AG04450 (cell line): ENCODE measurements at regions not wholly inside any gene's neighbourhood (a gene's known extent, or its start where the extent isn't known, plus 50 kb on each side); places are given as distances from the start of the nearest gene placed in this dataset.

Experiments used
- CTCF ChIA-PET: fragments of 300-600, 350-600 bp; formaldehyde crosslinking; extraction: SDS; loops from one replicate; lab custom pipeline; 2022; ENCODE audit warnings: antibody characterized with exemption, inconsistent platforms; lab: Charles Lee
- POLR2A ChIA-PET: fragments of 350-600 bp; formaldehyde crosslinking; extraction: SDS; loops from one replicate; lab custom pipeline; 2021; ENCODE audit warnings: antibody characterized with exemption, inconsistent platforms; lab: Yijun Ruan, JAX
- DNase-seq: peaks from one replicate; pipeline ENCODE4 v3.0.0-alpha.2; 2011; ENCODE audit warnings: low read depth, low spot score
- H3K27ac ChIP-seq: one replicate; pipeline ENCODE4 v1.5.1; 2012; ENCODE audit warnings: low read depth, low read length, control low read depth
- H3K27me3 ChIP-seq: one replicate; pipeline ENCODE4 v1.6.0; 2012; ENCODE audit warnings: low read length; ENCODE audit not compliant: control insufficient read depth, insufficient read depth
- H3K4me3 ChIP-seq: 2 replicates; pipeline ENCODE4 v1.5.1; 2011; ENCODE audit warnings: mild to moderate bottlenecking, low read depth, low read length, control low read depth
- H3K9me3 ChIP-seq: 2 replicates; pipeline ENCODE4 v1.5.1; 2012; ENCODE audit warnings: low read length; ENCODE audit not compliant: control insufficient read depth, insufficient read depth
- TF ChIP-seq, protein P1 (sequence below): IDR thresholded peaks from 2 replicates; pipeline ENCODE4 v1.5.1; 2011; ENCODE audit warnings: low read depth, low read length, control low read depth, inconsistent platforms

DNA sequence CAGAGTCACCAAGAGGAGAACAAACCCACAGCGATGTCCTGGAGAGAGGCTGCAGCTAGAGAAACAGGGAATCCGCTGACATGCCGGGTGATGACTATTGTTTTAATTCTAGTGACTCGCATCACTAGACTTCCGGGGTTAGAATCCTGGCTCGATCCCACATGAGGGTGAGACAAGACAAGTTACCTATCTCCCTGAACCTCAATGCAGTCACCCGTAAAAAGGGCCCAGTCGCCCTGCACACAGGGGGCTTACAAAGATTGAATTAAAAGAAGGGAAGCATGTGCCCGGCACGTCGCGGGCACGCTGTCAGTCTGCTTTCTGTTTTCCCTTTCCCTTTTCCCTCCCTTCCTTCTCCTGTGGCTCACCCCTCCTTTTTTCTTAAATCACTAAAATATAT is 212.9 kb upstream of the FOXF1 start:
- ChIA-PET CTCF (no interaction called here), POLR2A (interaction anchor here (0.9 to 1.2 kb wide), 2 partner anchors 23 to 74 kb away, joined by 3 read pairs; no protein-coding TSS in a partner anchor)
- Histone ChIP-seq H3K27ac (peak overlapping the region; percentile 90), H3K27me3 (no peaks in the 10 kb centered on the region), H3K9me3 (no peaks in the 10 kb centered on the region), H3K4me3 (no peak overlapping the region)
- DNase-seq: no peak
- TF ChIP-seq, protein P1, sequence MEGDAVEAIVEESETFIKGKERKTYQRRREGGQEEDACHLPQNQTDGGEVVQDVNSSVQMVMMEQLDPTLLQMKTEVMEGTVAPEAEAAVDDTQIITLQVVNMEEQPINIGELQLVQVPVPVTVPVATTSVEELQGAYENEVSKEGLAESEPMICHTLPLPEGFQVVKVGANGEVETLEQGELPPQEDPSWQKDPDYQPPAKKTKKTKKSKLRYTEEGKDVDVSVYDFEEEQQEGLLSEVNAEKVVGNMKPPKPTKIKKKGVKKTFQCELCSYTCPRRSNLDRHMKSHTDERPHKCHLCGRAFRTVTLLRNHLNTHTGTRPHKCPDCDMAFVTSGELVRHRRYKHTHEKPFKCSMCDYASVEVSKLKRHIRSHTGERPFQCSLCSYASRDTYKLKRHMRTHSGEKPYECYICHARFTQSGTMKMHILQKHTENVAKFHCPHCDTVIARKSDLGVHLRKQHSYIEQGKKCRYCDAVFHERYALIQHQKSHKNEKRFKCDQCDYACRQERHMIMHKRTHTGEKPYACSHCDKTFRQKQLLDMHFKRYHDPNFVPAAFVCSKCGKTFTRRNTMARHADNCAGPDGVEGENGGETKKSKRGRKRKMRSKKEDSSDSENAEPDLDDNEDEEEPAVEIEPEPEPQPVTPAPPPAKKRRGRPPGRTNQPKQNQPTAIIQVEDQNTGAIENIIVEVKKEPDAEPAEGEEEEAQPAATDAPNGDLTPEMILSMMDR: no peak

DNA sequence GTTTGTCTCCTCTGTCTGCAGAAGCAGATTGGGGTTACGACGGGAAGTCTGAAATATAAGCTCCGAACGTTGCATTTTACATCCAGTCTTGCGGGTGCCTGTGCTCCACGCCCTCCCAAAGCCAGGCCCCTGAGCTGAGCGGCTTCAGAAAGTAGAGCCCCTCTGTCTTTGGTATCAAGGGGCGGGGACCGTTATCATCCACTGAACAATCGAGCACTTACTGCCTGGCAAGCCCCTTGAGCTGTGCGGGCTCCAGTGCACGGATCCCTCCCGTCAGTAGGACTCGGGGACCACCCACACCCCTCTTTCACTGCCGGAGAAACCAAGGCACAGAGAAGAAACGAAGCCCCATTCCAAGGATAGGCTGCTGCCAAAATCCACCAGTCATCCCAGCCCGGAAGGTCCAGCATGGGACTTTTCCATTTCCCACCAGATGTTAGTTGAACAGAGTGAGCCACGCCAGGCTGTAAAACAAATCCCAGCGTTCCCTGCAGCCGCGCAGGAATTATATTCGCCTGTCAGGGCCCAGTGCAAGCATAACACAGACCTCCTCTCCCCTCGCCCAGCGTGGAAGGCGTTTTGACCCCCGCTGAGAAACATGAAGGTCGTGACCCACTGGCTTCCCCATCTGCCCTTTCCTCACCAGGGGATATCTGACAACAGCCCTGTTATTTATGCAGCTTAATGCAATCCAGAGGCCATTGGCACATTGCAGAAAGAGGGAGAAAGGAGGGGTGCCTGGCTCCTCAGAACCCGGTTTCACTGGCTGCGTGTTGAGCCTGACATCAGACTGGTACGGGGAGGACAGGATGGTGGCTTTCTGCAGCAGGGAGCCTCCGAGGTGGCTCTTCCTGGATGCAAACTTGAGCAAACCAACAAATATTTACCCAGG is 212.2 kb upstream of the FOXF1 start:
- Histone ChIP-seq H3K27ac (peak overlapping the region; percentile 90), H3K9me3 (no peaks in the 10 kb centered on the region), H3K27me3 (no peaks in the 10 kb centered on the region), H3K4me3 (peak overlapping the region; percentile 7; the same call in 1 of the 2 replicates)
- TF ChIP-seq, protein P1: no peak
- ChIA-PET CTCF (no interaction called here), POLR2A (interaction anchor here (0.8 to 1.4 kb wide), 7 partner anchors 23 to 211 kb away, joined by 3 to 6 read pairs (median 3); no protein-coding TSS in a partner anchor)
- no peak for DNase-seq

DNA sequence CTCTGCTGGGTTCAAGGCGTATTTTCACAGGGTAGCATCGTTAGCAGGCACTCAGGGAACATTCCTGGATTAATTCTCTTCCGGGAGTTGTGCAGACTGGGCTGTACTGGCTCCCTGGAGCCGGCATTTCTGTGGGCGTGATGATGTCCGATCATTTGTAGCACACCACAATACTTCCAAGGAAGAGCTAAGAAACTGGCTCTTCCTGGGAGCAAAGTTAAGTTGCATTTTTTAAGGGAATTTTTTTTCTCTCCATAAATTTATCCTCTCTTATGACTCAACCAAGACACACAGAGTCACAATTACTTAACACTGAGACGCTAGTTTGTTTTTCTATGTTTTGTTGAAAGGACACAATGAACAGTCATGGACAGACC is 211.6 kb upstream of the FOXF1 start:
- peak overlapping the region; percentile 90 for H3K27ac ChIP-seq
- no peak overlapping the region for H3K4me3 ChIP-seq
- CTCF ChIA-PET: no interaction called here
- POLR2A ChIA-PET: interaction anchor here (0.8 to 1.4 kb wide), 5 partner anchors 47 to 210 kb away, joined by 3 to 6 read pairs (median 3); no protein-coding TSS in a partner anchor
- TF ChIP-seq, protein P1: no peak
- H3K9me3 ChIP-seq: no peaks in the 10 kb centered on the region
- no peaks in the 10 kb centered on the region for H3K27me3 ChIP-seq
- no peak for DNase-seq

DNA sequence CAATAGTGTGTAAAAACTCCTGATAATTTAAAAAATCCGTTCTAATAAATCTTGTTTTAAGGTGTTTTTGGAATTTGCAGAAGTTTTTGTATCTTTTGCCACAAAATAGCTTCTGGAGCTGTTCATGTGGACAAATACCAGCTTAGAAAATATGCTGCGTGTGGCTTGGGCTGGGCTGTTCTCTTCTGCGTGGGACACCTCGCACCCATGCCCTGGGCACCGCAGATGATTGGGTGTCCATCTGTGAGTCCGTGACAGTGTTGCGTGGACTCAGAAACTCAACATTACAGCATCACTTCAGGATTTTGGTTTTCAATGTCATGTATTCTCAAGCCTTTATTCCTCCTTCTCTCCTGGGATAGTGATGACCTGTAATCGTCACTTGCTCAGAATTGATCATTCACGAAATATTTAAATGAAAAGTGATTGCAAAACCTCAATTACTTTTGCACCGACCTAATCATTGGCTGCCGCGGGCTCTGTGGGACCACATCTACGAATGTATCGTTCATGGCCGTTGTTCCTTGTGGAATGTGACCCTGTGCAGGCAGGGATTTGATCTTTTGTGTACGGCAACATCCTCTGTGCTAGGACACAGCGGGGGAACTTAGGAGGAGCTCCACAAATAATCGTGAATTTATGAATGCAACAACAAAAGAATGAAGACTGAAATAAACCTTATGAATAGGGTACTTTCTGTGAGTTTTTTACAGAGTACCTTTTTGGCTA is 210.3 kb upstream of the FOXF1 start:
- ChIA-PET CTCF (no interaction called here), POLR2A (interaction anchor here (0.7 to 1.4 kb wide), 3 partner anchors 15 to 77 kb away, joined by 3 to 6 read pairs (median 6); no protein-coding TSS in a partner anchor)
- no peak for DNase-seq
- no peaks in the 10 kb centered on the region for H3K27me3 ChIP-seq
- peak overlapping the region; percentile 49 for H3K27ac ChIP-seq
- no peak overlapping the region for H3K4me3 ChIP-seq
- H3K9me3 ChIP-seq: no peaks in the 10 kb centered on the region
- TF ChIP-seq, protein P1: no peak
